GM12892 (cell line): ENCODE measurements at regions not wholly inside any gene's neighbourhood (a gene's known extent, or its start where the extent isn't known, plus 50 kb on each side); places are given as distances from the start of the nearest gene placed in this dataset.

Experiments used
- POLR2A ChIP-seq: IDR thresholded peaks from 2 replicates; pipeline ENCODE4 v1.6.1; 2011; ENCODE audit warnings: low read depth, low read length, control low read depth
- POLR2AphosphoS5 ChIP-seq: IDR thresholded peaks from 2 replicates; pipeline ENCODE4 v1.6.1; 2011; ENCODE audit warnings: low read depth, low read length, control low read depth

DNA sequence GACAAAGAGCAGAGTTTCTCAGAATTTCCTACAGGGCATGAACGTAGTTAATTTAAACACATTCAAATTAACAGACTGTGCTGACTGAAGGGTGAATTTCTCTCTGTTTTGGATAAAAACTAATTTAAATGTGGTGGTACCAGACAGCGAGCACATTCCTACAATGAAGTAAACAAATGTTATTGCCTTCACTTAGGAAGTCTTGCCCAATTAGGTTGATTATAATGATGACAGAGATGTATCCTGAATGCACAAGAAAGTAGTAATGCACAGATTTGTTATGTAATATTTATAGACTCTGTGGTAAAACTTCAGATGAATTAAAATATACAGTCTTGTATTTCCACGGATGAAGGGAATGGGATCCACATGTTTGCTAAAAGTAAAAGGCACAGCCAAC lies 507.2 kb downstream of the EPHA4 start:
- TF ChIP-seq POLR2A (no peak), POLR2AphosphoS5 (no peak)
